Activated B cell treated with CpG ODN at 0.5 μM for 24 hours (primary cell): ENCODE measurements at regions not wholly inside any gene's neighbourhood (a gene's known extent, or its start where the extent isn't known, plus 50 kb on each side); places are given as distances from the start of the nearest gene placed in this dataset.

Experiments used
- ATAC-seq: fragments of 200-7000 bp; cut with Tn5 transposase; one replicate; pipeline ENCODE4 v1.10.0; 2021; ENCODE audit warnings: low read depth, mild to moderate bottlenecking, moderate library complexity
- CTCF ChIA-PET: fragments of 350-600 bp; sonication (Branson Sonifier 250); formaldehyde crosslinking; loops from one replicate; lab custom pipeline; 2021; ENCODE audit warnings: antibody characterized with exemption; lab: Charles Lee
- POLR2A ChIA-PET: fragments of 350-600 bp; sonication (Branson Sonifier 250); formaldehyde crosslinking; loops from one replicate; lab custom pipeline; 2021; ENCODE audit warnings: antibody characterized with exemption; lab: Charles Lee
- DNase-seq: peaks from one replicate; pipeline ENCODE4 v3.0.0; 2022
- H3K27ac Mint-ChIP-seq: one replicate; pipeline ENCODE4 v1.8.0; 2020; ENCODE audit warnings: mixed read lengths
- H3K27me3 Mint-ChIP-seq: one replicate; pipeline ENCODE4 v1.8.0; 2021; ENCODE audit warnings: mixed read lengths
- H3K36me3 Mint-ChIP-seq: one replicate; pipeline ENCODE4 v1.8.0; 2021; ENCODE audit warnings: low read depth, mixed read lengths
- H3K4me1 Mint-ChIP-seq: one replicate; pipeline ENCODE4 v1.8.0; 2021; ENCODE audit warnings: mixed read lengths
- H3K4me3 Mint-ChIP-seq: one replicate; pipeline ENCODE4 v1.8.0; 2020; ENCODE audit warnings: mild to moderate bottlenecking, mixed read lengths
- H3K9me3 Mint-ChIP-seq: one replicate; pipeline ENCODE4 v1.8.0; 2020; ENCODE audit warnings: mixed read lengths
- CTCF ChIP-seq: fragments of 200-600 bp; IDR thresholded peaks from one replicate; pipeline ENCODE4 v1.8.0; 2022; ENCODE audit warnings: antibody characterized with exemption, mild to moderate bottlenecking
- intact Hi-C: fragments of 100-400 bp; cut with micrococcal nuclease; formaldehyde crosslinking; loops from one replicate; pipeline ENCODE4 v1.15.1; 2024

GRCh38 chr14:101286271-101287018, 274.9 kb upstream of the DIO3 start:
- ChIA-PET CTCF (no interaction called here), POLR2A (no interaction called here)
- intact Hi-C loops = no loop called here
- DNase-seq (no peak), ATAC-seq (no peak)
- Mint-ChIP-seq H3K27me3 (peaks cover 12% of the 10 kb centered on the region), H3K4me3 (no peak overlapping the region), H3K9me3 (no peaks in the 10 kb centered on the region), H3K36me3 (no peaks in the 10 kb centered on the region), H3K27ac (no peak overlapping the region), H3K4me1 (peaks cover 5% of the 10 kb centered on the region)
- TF ChIP-seq CTCF = no peak

- peaks cover 12% of the 10 kb centered on the region for H3K27me3 Mint-ChIP-seq
- CTCF ChIA-PET = no interaction called here
- H3K4me3 Mint-ChIP-seq = no peak overlapping the region
- no peak for ATAC-seq
- no peak for DNase-seq
- intact Hi-C loops = no loop called here
- peaks cover 5% of the 10 kb centered on the region for H3K4me1 Mint-ChIP-seq
- no peaks in the 10 kb centered on the region for H3K9me3 Mint-ChIP-seq
- TF ChIP-seq CTCF = no peak
- POLR2A ChIA-PET = no interaction called here
- H3K27ac Mint-ChIP-seq = no peak overlapping the region
- H3K36me3 Mint-ChIP-seq = no peaks in the 10 kb centered on the region
These were observed 272.7 kb upstream of the DIO3 start for GRCh38 chr14:101288436-101289229.

- Mint-ChIP-seq H3K4me3 (no peak overlapping the region), H3K4me1 (peaks cover 5% of the 10 kb centered on the region), H3K27ac (no peak overlapping the region), H3K9me3 (no peaks in the 10 kb centered on the region), H3K27me3 (peaks cover 12% of the 10 kb centered on the region), H3K36me3 (no peaks in the 10 kb centered on the region)
- no peak for DNase-seq
- intact Hi-C loops = no loop called here
- ATAC-seq = no peak
- CTCF ChIA-PET = no interaction called here
- no peak for TF ChIP-seq CTCF
- POLR2A ChIA-PET = no interaction called here
These were observed 272.0 kb upstream of the DIO3 start for GRCh38 chr14:101289230-101289690.

- ChIA-PET POLR2A (no interaction called here), CTCF (no interaction called here)
- Mint-ChIP-seq H3K4me3 (no peak overlapping the region), H3K36me3 (no peaks in the 10 kb centered on the region), H3K4me1 (peaks cover 5% of the 10 kb centered on the region), H3K27ac (no peak overlapping the region), H3K9me3 (no peaks in the 10 kb centered on the region), H3K27me3 (peaks cover 12% of the 10 kb centered on the region)
- DNase-seq (no peak), ATAC-seq (no peak)
- intact Hi-C loops = no loop called here
- TF ChIP-seq CTCF = no peak
These were observed 271.4 kb upstream of the DIO3 start for GRCh38 chr14:101289911-101290310.

- no peak for TF ChIP-seq CTCF
- no peak overlapping the region for H3K4me3 Mint-ChIP-seq
- peaks cover 8% of the 10 kb centered on the region for H3K27me3 Mint-ChIP-seq
- intact Hi-C loops = no loop called here
- peaks cover 1% of the 10 kb centered on the region for H3K4me1 Mint-ChIP-seq
- H3K36me3 Mint-ChIP-seq = no peaks in the 10 kb centered on the region
- no peaks in the 10 kb centered on the region for H3K9me3 Mint-ChIP-seq
- POLR2A ChIA-PET = no interaction called here
- ATAC-seq (no peak), DNase-seq (no peak)
- H3K27ac Mint-ChIP-seq = no peak overlapping the region
- CTCF ChIA-PET = no interaction called here
These were observed 270.7 kb upstream of the DIO3 start for GRCh38 chr14:101290611-101291010.
